Skeletal muscle tissue (tissue), 3 donors: ENCODE measurements at regions not wholly inside any gene's neighbourhood (a gene's known extent, or its start where the extent isn't known, plus 50 kb on each side); places are given as distances from the start of the nearest gene placed in this dataset.

ENCODE experiments used
- H3K27ac ChIP-seq: one replicate; pipeline ENCODE4 v1.7.0; 2013; ENCODE audit warnings: mild to moderate bottlenecking, low read depth, low read length, inconsistent platforms
- H3K27me3 ChIP-seq, 3 donors: one replicate each; pipeline ENCODE4 v1.7.0; 2013; ENCODE audit warnings: low read length in 3 of 3; ENCODE audit not compliant: control insufficient read depth in 3 of 3, insufficient read depth in 3 of 3
- H3K36me3 ChIP-seq, 3 donors: one replicate each; pipeline ENCODE4 v1.7.0; 2013; ENCODE audit warnings: low read length in 3 of 3; ENCODE audit not compliant: control insufficient read depth in 3 of 3, insufficient read depth in 3 of 3
- H3K4me1 ChIP-seq, 3 donors: one replicate each; pipeline ENCODE4 v1.7.0; 2013; ENCODE audit warnings: low read length in 3 of 3, mild to moderate bottlenecking in 3 of 3; ENCODE audit not compliant: control insufficient read depth in 3 of 3, insufficient read depth in 3 of 3
- H3K4me3 ChIP-seq, 3 donors: one replicate each; pipeline ENCODE4 v1.7.0; 2013; ENCODE audit warnings: low read length in 3 of 3
- H3K9ac ChIP-seq, 3 donors: one replicate each; pipeline ENCODE4 v1.7.0; 2013; ENCODE audit warnings: low read length in 3 of 3, mild to moderate bottlenecking in 3 of 3, moderate library complexity in 2 of 3, low read depth in 1 of 3
- H3K9me3 ChIP-seq, 3 donors: one replicate each; pipeline ENCODE4 v1.7.0; 2013; ENCODE audit warnings: low read length in 3 of 3; ENCODE audit not compliant: control insufficient read depth in 3 of 3
- donor health status: Osteomylitis.

DNA sequence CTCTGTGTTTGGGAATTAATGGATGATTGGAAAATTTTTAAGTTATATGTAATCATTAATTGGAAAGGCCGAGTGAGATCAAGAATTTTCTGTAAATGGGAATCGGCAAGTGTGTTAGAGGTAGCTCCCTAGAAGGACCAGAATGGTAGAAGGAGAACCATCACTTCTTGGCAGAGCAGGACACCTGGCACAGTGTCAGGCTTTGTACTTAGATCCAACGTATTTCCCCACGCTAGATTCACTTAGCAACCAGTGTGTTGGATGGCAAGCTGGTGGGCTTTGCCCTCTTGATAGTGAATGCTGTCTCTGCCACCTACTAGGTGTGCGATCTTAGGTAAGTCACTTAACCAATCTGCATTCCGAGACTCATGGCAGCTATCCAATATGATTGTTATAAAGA is 107.8 kb upstream of the ZNF438 start:
- peaks cover 2 to 3% (median 3%) of the 10 kb centered on the region in 3 donors for H3K4me1 ChIP-seq
- H3K36me3 ChIP-seq: no peaks in the 10 kb centered on the region
- H3K27me3 ChIP-seq: no peaks in the 10 kb centered on the region
- H3K27ac ChIP-seq: no peak overlapping the region
- H3K4me3 ChIP-seq: no peak overlapping the region
- H3K9me3 ChIP-seq: no peaks in the 10 kb centered on the region
- no peak overlapping the region for H3K9ac ChIP-seq

DNA sequence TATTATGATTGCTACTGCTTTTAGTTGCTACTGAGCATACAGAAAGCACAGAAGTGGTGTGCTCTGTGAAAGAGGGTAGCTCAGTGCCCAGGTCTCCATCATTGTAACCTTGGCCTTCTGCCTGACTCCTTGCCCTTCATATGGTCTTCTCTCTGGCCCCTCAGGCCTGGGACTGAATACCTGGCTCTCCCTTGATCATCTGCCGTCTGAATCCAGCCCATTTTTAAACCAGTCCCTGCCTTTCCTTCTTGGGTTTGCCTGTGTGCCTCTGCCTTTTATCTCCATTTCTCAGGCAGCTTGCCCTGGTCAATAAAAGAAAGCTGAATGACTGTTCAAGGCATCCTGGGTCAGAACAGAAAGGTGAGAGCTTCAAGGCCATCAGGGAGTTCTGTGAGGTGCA is 109.1 kb upstream of the ZNF438 start:
- no peak overlapping the region for H3K4me3 ChIP-seq
- H3K27ac ChIP-seq: no peak overlapping the region

DNA sequence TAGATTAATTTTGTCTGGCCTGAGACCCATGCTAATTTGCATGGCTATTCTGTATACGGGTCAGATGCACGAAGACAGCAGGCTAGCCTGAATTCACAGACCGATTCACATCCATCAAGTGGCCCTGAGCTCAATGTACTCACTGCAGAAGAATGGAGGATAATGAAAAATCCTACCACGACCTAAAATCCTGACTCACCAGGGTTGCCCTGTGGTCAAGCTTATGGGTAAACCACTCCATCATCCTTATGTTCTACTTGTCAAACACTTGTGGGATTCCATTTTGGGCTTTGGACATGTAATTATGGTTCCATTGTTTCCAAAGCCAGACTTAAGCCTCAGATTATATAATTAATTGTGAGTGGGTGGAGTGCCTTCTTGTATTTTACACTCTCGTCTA is 110.4 kb upstream of the ZNF438 start:
- Histone ChIP-seq H3K27ac (no peak overlapping the region), H3K4me1 (peaks cover 9 to 16% (median 14%) of the 10 kb centered on the region in 3 donors), H3K9ac (no peak overlapping the region), H3K4me3 (no peak overlapping the region), H3K9me3 (no peaks in the 10 kb centered on the region), H3K36me3 (no peaks in the 10 kb centered on the region), H3K27me3 (no peaks in the 10 kb centered on the region)

More for the DNA sequence above, 109.1 kb upstream of the ZNF438 start:
- no peak overlapping the region for H3K9ac ChIP-seq
- H3K27me3 ChIP-seq: no peaks in the 10 kb centered on the region
- peaks cover under 1 to 3% (median 3%) of the 10 kb centered on the region in 3 donors for H3K4me1 ChIP-seq
- no peaks in the 10 kb centered on the region for H3K9me3 ChIP-seq
- no peaks in the 10 kb centered on the region for H3K36me3 ChIP-seq

DNA sequence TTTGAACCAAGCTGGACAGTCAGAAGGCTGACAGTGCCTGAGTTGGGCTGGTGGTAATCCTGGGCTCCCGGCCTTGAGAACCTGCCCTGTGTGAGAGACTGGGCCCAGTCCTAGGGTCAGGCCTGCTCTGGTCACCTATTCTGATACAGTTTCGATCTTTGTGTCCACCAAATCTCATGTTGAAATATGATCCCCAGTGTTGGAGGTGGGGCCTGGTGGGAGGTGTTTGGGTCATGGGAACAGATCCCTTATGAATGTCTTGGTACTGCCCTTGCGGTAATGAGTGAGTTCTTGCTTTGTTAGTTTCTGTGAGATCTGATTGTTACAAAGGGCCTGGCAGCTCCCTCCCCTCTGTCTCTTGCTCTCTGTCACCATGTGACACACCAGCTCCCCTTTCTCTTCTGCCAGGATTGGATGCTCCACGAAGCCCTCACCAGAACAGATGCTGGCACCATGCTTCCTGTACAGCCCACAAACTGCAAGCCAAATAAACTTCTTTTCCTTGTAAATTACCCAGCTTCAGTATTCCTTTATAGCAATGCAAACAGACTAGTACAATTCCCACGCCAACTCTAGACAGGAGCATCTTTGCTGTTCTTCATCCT is 111.8 kb upstream of the ZNF438 start:
- Histone ChIP-seq H3K9me3 (no peaks in the 10 kb centered on the region), H3K9ac (no peak overlapping the region), H3K27me3 (no peaks in the 10 kb centered on the region), H3K36me3 (no peaks in the 10 kb centered on the region), H3K4me1 (peaks cover 9 to 16% (median 14%) of the 10 kb centered on the region in 3 donors), H3K27ac (no peak overlapping the region), H3K4me3 (no peak overlapping the region)

DNA sequence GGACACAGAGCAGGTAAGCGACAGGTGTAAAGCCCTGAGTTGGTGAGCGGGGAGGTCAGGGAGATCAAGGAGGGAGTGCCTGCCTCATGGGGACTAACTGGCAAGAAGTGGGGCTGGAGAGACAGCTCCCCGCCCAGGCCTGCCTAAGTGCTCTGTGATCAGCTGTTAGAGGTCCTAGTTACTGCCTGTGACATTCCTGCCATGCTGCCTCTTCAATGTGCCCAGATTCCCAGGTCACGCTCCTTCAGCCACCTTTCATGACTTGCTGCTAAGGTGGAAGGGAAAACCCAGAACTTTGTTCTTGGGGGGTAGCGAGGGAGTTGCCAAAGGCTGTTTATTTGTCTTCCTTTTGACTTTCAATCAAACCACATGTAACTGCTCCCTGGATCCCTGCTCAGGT is 114.3 kb upstream of the ZNF438 start:
- Histone ChIP-seq H3K9me3 (no peaks in the 10 kb centered on the region), H3K27me3 (no peaks in the 10 kb centered on the region), H3K4me3 (peak overlapping the region in 2 of 3 donors; percentile 19 to 35), H3K9ac (peak overlapping the region in 2 of 3 donors; percentile 45 to 57), H3K4me1 (peaks cover 9 to 16% (median 14%) of the 10 kb centered on the region in 3 donors), H3K27ac (no peak overlapping the region), H3K36me3 (no peaks in the 10 kb centered on the region)

DNA sequence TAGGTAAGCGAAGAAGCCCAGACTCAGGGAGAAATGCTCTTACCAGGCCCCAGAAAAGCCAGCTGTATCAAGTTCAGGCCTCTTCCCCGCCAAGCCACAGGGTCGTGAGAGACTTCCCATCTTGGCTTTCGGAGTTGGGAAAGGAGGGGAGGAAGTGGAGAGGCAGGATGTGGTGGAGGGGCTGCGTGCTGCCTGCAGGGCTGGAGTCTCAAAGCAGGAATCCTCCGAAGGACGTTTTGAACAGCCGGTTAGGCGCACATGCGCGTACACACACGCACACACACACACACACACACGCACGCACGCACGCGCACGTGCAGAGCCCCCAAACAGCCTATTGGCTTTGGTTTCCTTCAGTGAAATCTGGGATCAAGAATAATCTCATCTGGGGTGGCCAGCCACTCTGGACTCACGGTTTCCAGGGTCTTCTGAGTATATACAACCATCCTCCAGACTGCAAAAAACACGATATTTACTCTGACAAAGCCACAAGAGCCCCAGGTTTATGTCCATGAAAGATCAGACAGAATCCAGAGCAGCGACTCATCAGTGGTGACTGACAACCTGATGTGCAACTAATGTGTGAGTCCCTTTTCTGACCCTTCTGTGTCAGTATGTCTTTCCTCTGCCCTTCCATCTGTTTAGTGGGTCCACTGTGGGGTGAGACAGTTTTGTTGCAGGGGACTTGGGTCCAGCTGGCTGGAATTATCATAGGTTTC is 115.0 kb upstream of the ZNF438 start:
- Histone ChIP-seq H3K9ac (peak overlapping the region in 2 of 3 donors; percentile 45 to 57), H3K9me3 (no peaks in the 10 kb centered on the region), H3K4me3 (peak overlapping the region in 2 of 3 donors; percentile 19 to 35), H3K27ac (peak overlapping the region; percentile 54), H3K4me1 (peaks cover 9 to 16% (median 14%) of the 10 kb centered on the region in 3 donors), H3K27me3 (no peaks in the 10 kb centered on the region), H3K36me3 (no peaks in the 10 kb centered on the region)

DNA sequence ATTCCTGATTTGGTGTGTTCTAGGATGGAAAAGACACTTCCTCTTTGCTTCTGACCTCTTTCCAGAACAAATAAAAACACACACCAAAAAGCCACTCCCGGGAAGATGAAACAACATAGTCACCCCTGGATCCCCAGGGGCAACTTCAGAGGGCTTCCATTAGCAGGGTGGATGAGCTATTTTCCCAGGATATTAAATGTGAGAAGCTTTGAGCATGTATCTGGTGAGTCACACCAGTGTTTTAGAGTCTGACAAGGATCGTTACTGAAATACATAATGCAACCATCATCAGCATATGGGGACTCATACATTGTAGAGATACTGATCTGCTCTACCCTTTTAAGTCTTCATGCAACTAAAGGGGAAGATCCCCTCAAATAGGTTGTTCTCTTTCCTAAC is 115.5 kb upstream of the ZNF438 start:
- Histone ChIP-seq H3K4me3 (no peak overlapping the region), H3K27ac (peak overlapping the region; percentile 54), H3K36me3 (no peaks in the 10 kb centered on the region), H3K27me3 (no peaks in the 10 kb centered on the region), H3K9ac (no peak overlapping the region), H3K4me1 (peaks cover 9 to 16% (median 14%) of the 10 kb centered on the region in 3 donors), H3K9me3 (no peaks in the 10 kb centered on the region)

DNA sequence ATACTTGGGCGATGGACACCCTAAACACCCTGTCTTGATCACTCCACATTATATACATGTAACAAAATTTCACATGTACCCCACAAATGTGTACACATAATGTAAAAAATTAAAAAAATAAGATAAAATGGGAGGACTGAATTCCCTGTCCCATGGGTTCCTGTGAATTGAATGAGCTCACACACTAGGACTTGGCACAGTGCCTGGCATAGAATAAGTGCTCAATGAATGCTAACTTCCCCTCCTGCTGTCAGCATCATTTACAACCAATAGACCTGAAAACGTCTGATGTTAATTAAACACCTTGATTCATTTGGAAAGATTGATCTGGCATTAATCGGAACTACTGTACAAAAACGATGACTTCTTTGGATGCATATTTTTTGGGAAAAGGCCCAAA is 117.3 kb upstream of the ZNF438 start:
- Histone ChIP-seq H3K9me3 (no peaks in the 10 kb centered on the region), H3K4me3 (no peak overlapping the region), H3K9ac (no peak overlapping the region), H3K27me3 (no peaks in the 10 kb centered on the region), H3K4me1 (peaks cover 9 to 27% (median 23%) of the 10 kb centered on the region in 3 donors), H3K27ac (no peak overlapping the region), H3K36me3 (no peaks in the 10 kb centered on the region)

DNA sequence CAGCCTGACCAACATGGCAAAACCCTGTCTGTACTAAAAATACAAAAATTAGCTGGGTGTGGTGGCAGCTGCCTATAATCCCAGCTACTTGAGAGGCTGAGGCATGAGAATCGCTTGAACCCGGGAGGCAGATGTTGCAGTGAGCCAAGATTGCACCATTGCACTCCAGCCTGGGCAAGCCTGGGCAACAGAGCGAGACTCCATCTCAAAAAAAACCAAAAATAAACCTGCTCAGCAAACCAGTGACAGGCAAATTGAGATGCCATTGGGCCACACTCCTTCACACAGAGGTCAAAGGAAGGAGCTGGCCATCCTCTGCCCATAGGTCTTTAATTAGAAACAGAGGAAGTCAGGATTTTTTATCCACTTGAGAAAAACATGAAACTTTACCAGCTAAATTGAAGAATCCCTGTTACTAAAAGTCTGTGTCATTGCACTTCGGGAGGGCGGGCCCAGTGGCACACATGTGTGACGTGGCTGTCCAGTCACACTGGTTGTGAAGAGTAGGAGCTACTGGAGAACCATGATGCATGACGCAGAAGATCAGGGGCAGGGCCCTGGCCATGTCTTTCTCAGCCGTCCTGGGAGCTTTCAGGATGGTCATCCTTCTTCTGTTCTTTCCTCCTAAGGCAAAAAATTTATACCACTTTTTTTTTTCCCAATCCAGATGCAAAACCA is 118.3 kb upstream of the ZNF438 start:
- Histone ChIP-seq H3K9me3 (no peaks in the 10 kb centered on the region), H3K27ac (no peak overlapping the region), H3K4me1 (peaks cover 9 to 27% (median 23%) of the 10 kb centered on the region in 3 donors), H3K9ac (no peak overlapping the region), H3K27me3 (no peaks in the 10 kb centered on the region), H3K4me3 (no peak overlapping the region), H3K36me3 (no peaks in the 10 kb centered on the region)

DNA sequence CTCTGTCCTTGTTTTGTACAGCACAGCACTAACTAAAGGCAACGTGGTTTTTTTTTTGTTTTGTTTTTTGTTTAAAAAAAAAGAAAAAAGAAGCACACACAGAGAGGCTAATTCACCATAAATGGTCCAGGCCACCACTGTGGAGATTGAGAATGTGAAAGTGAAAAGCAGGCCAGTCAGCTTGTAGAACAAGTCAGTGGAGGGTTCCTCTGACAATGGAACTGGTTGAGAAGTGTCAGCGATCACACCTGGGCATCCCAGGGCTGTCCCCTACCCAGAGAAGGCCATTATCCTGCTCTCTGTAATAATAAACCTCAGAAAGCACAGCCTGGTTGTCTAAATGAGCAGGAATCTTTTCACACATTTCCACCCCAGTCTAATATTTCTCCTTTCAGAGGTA is 119.6 kb upstream of the ZNF438 start:
- no peaks in the 10 kb centered on the region for H3K36me3 ChIP-seq
- H3K27me3 ChIP-seq: no peaks in the 10 kb centered on the region
- H3K4me3 ChIP-seq: no peak overlapping the region
- H3K4me1 ChIP-seq: peaks cover 2 to 18% (median 14%) of the 10 kb centered on the region in 3 donors
- H3K9me3 ChIP-seq: no peaks in the 10 kb centered on the region
- H3K27ac ChIP-seq: no peak overlapping the region
- no peak overlapping the region for H3K9ac ChIP-seq
